ENCODE measurements at regions not wholly inside any gene's neighbourhood (a gene's known extent, or its start where the extent isn't known, plus 50 kb on each side); places are given as distances from the start of the nearest gene placed in this dataset.
"Not testable (repeated sequence)": the region's sequence is repeated elsewhere in the genome, so short reads cannot be mapped to it uniquely, and the experiment has no call there.

DNA sequence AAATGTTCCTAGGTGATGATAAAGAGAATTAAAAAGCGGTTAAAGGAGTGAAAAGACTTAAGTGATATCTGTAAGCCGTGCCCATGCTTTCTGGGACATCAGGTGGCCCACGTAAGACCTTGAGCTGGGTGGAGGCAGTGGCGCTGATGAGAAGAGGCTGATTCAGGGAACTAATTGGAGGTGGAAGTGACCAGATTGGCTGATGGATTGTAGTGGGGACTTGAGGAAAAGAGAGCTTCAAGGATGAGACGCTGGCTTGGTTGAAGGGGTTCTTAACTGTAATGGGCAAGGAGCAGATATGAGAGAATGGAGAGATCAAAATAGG, 69.1 kb upstream of the EP300 start:
- DNase-seq, result no peak

DNA sequence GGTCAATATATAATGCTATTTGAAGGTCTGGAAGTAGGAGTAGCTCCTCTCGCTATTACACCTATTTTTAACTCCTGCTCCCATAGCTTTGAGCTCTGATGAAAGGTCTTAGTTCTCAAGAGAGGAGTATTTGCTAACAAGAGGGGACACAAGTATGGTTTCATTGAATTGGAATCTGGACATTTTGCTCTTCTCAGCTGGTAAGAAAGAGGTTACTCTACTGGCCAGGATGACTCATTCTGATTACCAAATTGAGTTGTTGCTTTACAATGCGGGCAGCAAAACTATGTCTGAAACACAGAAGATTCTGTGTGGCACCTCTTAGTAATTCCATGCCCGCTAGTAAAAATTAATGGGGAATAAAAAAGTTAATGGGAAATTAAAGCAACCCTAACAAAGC, 63.6 kb upstream of the EP300 start:
- DNase-seq, result peak; percentile 25

DNA sequence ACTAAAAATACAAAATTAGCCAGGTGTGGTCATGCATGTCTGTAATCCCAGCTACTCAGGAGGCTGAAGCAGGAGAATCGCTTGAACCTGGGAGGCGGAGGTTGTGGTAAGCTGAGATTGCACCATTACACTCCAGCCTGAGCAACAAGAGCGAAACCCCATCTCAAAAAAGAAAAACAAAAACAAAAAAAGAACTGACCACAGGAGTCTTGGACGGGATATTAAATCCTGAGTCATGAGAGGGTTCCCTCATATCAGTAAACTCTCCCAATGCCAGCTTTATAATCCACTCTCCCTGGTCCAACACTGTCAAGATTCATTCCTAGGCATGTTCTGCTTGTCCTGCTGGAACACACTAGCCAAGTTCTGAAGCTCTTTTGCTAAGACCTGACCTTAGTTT, 61.5 kb upstream of the EP300 start:
- no peak for DNase-seq

DNA sequence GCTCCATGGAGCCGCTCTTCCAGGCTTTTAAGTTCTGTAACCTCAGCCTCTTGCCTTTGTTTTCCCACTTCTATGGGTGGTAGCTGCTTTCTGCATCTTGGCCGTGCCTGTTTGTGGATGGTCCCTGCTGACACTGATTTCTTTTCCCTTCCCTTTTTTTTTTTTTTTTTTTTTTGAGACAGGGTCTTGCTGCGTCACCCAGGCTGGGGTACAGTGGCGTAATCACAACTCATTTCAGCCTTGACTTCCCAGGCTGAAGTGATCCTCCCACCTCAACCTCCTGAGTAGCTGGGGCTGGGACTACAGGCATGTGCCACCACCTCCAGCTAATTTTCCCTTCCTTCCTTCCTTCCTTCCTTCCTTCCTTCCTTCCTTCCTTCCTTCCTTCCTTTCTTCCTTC, 57.7 kb upstream of the EP300 start:
- DNase-seq, result no peak

DNA sequence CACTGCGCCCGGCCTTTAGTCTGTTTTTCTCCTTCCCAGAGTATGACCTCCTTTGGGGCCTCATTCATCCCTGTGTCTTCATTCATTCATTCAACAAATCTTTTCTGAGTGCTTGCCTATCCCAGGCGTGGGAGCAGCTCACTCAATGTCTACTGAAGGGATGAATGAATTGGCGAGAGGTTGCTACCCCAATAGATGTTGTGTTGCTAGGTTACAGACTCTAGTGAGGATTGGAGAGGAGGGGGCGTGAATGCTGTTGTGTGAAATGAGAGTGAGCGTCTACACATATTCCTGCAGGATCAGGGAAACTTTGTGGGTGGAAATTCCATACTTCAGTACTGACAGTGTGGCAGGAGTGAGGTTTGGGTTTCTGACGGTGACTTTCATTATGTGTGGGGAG, 55.5 kb upstream of the EP300 start:
- DNase-seq, result no peak

DNA sequence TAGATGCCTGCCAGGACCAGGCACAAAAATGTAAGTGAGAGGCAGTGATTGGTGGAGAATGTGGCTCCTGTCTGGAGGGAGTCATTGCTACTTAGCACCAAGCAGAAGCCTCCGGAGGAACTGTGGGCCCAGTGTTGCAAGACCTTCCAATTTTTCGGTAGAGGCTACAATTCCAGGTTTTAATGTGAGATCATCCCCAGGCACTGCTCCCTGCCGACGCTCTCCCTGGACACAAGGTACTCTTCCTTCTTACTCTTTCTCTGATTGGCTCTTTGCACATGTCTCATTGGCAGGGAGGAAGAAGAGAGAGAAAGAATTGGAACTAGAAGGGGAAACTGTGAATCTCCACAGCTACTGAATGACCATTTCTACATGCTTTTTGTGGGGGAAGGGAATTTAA, 53.7 kb upstream of the EP300 start:
- no peak for DNase-seq

DNA sequence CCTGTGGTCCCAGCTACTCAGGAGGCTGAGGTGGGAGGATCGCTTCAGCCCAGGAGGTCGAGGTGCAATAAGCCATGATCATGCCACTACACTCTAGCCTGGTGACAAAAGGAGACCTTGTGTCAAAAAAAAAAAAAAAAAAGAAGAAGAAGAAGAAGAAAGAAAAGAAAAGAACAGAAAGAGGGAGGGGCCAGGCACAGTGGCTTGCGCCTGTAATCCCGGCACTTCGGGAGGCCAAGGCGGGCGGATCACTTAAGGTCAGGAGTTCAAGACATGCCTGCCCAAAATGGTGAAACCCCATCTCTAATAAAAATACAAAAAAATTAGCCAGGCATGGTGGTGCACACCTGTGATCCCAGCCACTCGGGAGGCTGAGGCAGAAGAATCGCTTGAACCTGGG, 52.8 kb upstream of the EP300 start:
- not testable (repeated sequence) for DNase-seq

DNA sequence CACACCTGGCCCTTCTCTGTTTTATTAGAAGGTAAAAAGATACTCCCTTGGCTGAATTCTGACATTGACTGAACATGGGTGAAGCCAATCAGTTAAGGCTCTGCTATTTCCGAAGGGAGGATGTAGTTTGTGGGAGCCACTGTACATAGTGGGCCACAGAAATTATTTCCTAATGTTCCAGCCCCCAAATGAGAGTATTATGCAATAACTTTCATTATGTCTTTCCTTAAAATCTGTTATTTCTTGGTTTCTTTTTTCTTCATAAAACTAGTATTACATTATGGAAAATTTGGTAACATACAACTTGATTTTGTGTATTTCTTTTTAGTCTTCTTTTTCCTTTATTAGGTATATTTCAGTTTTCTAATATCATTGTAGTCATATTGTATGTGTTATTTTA, 51.9 kb upstream of the EP300 start:
- DNase-seq, result no peak

DNA sequence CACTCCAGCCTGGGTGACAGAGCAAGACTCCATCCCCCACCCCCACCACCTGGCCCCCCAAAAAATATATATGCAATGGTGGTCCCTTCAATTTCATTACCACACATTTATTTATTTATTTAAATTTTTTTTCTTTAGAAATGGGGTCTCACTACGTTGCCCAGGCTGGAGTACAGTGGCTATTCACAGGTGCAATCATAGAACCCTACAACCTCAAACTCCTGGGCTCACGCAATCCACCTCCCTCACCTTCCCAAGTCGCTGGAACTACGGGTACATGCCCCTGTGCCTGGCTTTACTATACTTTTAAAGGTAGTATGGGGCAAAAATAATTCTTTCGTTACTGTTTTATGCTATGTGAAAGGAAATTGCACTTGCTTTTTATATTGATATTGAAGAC, 50.9 kb upstream of the EP300 start:
- no peak for DNase-seq
